ENCODE measurements at regions not wholly inside any gene's neighbourhood (a gene's known extent, or its start where the extent isn't known, plus 50 kb on each side); places are given as distances from the start of the nearest gene placed in this dataset.
"Not testable (repeated sequence)": the region's sequence is repeated elsewhere in the genome, so short reads cannot be mapped to it uniquely, and the experiment has no call there.

DNA sequence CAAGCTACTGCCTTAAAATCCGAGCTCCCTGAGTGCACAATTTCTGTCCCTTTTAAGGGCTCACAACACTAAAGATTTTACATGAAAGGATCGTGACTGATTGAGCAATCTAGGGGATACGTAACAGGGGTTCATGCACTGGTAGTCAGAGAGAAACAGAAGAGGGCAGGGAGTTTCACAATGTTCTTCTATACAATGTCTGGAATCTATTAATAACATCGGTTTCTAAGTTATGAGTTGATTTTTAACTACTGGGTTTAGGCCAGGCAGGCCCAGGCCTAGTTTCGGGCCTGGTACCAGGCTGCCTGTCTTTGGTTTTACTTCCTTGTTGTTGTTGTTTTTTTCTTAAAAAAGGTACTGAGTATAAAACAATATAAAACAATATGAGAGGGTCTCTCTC lies 632.4 kb upstream of the AMOT start:
- not testable (repeated sequence) for TF ChIP-seq POLR2A, POLR2AphosphoS5 (IDR thresholded peaks at IDR 0.05)
- TF ChIP-seq, protein P1, sequence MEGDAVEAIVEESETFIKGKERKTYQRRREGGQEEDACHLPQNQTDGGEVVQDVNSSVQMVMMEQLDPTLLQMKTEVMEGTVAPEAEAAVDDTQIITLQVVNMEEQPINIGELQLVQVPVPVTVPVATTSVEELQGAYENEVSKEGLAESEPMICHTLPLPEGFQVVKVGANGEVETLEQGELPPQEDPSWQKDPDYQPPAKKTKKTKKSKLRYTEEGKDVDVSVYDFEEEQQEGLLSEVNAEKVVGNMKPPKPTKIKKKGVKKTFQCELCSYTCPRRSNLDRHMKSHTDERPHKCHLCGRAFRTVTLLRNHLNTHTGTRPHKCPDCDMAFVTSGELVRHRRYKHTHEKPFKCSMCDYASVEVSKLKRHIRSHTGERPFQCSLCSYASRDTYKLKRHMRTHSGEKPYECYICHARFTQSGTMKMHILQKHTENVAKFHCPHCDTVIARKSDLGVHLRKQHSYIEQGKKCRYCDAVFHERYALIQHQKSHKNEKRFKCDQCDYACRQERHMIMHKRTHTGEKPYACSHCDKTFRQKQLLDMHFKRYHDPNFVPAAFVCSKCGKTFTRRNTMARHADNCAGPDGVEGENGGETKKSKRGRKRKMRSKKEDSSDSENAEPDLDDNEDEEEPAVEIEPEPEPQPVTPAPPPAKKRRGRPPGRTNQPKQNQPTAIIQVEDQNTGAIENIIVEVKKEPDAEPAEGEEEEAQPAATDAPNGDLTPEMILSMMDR (IDR thresholded peaks at IDR 0.05) = not testable (repeated sequence)
